ENCODE measurements at regions not wholly inside any gene's neighbourhood (a gene's known extent, or its start where the extent isn't known, plus 50 kb on each side); places are given as distances from the start of the nearest gene placed in this dataset.

DNA sequence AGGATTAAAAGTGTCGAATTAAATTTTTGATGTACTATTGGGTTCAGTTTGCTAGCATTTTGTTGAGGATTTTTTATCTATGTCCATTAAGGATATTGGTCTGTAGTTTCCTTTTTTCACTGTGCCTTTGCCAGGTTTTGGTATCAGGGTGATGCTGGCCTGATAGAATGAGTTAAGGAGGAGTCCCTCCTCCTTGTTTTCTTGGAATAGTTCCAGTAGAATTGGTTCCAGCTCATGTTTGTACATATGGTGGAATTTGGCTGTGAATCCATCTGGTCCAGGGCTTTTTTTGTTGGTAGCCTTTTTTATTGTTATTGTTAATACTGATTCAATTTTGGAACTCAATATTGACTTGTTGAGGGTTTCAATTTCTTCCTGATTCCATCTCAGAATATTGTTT is 141.8 kb downstream of the SIM1 start:
- in situ Hi-C loops (cut with HindIII; ENCODE audit: low pct_ligation_motif_present, low sequenced_read_pairs): no loop called here
- Histone ChIP-seq H3K36me3 (replicated peaks) (no peaks in the 10 kb centered on the region), H3K27me3 (replicated peaks) (no peaks in the 10 kb centered on the region), H3K4me3 (ENCODE audit: low read depth, low read length) (no peak overlapping the region), H3K27ac (no peak overlapping the region)
- TF ChIP-seq, protein P1, sequence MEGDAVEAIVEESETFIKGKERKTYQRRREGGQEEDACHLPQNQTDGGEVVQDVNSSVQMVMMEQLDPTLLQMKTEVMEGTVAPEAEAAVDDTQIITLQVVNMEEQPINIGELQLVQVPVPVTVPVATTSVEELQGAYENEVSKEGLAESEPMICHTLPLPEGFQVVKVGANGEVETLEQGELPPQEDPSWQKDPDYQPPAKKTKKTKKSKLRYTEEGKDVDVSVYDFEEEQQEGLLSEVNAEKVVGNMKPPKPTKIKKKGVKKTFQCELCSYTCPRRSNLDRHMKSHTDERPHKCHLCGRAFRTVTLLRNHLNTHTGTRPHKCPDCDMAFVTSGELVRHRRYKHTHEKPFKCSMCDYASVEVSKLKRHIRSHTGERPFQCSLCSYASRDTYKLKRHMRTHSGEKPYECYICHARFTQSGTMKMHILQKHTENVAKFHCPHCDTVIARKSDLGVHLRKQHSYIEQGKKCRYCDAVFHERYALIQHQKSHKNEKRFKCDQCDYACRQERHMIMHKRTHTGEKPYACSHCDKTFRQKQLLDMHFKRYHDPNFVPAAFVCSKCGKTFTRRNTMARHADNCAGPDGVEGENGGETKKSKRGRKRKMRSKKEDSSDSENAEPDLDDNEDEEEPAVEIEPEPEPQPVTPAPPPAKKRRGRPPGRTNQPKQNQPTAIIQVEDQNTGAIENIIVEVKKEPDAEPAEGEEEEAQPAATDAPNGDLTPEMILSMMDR (IDR thresholded peaks at IDR 0.05; ENCODE audit: low read depth, low read length, missing control alignments): no peak
- DNase-seq: no peak

DNA sequence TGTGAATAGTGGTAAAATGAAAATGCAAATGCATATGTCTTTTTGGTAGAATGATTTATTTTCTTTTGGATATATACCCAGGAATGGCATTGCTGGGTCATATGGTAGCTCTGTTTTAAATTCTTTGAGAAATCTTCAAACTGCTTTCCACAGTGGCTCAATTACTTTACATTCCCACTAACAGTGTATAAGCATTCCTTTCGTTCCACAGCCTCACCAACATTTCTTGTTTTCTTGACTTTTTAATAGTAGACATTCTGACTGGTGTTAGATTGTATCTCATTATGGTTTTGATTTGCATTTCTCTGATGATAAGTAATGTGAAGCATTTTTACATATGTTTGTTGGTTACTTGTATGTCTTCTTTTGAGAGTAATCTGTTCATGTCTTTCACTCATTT is 144.0 kb downstream of the SIM1 start:
- no peak overlapping the region for H3K4me3 ChIP-seq (ENCODE audit: low read depth, low read length)
- no peaks in the 10 kb centered on the region for H3K27me3 ChIP-seq (replicated peaks)
- in situ Hi-C loops (cut with HindIII; ENCODE audit: low pct_ligation_motif_present, low sequenced_read_pairs): no loop called here
- no peaks in the 10 kb centered on the region for H3K36me3 ChIP-seq (replicated peaks)
- no peak overlapping the region for H3K27ac ChIP-seq
- TF ChIP-seq, protein P1 (IDR thresholded peaks at IDR 0.05; ENCODE audit: low read depth, low read length, missing control alignments): no peak
- no peak for DNase-seq

DNA sequence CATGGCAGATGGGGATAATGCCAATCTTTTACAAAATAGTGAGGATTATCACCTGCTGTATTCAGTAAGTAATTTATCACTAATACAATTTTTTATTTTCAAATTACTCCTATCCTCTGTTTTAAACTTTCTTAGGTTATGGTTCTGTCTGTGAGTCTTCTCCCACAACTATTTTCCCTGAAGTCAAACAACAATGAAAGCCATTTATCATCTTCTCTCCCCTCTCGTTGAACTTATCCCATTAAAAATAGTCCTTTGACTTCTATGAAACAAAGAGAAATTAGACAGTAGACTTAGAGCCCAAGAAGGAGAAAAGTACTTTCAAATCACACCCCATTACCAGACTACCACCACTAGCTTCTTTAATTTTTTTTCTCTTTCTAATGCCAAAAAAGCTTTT is 147.7 kb downstream of the SIM1 start:
- Histone ChIP-seq H3K27ac (no peak overlapping the region), H3K27me3 (replicated peaks) (no peaks in the 10 kb centered on the region), H3K36me3 (replicated peaks) (no peaks in the 10 kb centered on the region), H3K4me3 (ENCODE audit: low read depth, low read length) (no peak overlapping the region)
- TF ChIP-seq, protein P1 (IDR thresholded peaks at IDR 0.05; ENCODE audit: low read depth, low read length, missing control alignments): no peak
- no peak for DNase-seq
- in situ Hi-C loops (cut with HindIII; ENCODE audit: low pct_ligation_motif_present, low sequenced_read_pairs): no loop called here

GRCh38 chr6:100314186-100314585 is 150.5 kb downstream of the SIM1 start:
- TF ChIP-seq, protein P1 (IDR thresholded peaks at IDR 0.05; ENCODE audit: low read depth, low read length, missing control alignments): no peak
- in situ Hi-C loops (cut with HindIII; ENCODE audit: low pct_ligation_motif_present, low sequenced_read_pairs): no loop called here
- Histone ChIP-seq H3K4me3 (ENCODE audit: low read depth, low read length) (no peak overlapping the region), H3K36me3 (replicated peaks) (no peaks in the 10 kb centered on the region), H3K27ac (no peak overlapping the region), H3K27me3 (replicated peaks) (no peaks in the 10 kb centered on the region)
- no peak for DNase-seq

DNA sequence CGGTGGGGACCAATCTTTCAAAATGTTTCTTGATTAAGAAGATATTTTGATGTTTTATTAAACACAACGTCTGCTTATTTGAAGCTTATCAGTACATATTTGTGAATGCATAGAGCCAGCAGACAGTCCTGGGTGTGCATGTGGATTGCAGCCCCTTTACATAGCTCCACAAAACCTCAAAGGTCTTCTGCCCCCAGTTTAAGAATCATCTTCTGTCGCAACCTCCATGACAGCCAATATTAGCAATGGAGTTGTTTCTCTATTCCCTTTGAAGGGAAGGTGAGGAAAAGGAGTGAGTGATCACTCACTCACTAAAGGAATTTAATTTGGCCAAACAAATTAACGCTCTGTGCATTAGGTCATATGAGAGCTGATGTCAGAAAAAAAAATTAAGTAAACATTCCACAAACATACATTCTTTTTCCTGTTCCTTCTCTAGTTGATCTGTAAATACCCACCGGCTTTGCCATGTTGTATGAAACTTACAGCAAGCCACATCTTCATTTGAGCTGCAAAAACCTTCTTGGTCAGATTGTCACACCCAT is 152.9 kb downstream of the SIM1 start:
- no peak overlapping the region for H3K4me3 ChIP-seq (ENCODE audit: low read depth, low read length)
- H3K36me3 ChIP-seq (replicated peaks): no peaks in the 10 kb centered on the region
- no peak for DNase-seq
- no peak overlapping the region for H3K27ac ChIP-seq
- TF ChIP-seq, protein P1 (IDR thresholded peaks at IDR 0.05; ENCODE audit: low read depth, low read length, missing control alignments): no peak
- no peaks in the 10 kb centered on the region for H3K27me3 ChIP-seq (replicated peaks)
- in situ Hi-C loops (cut with HindIII; ENCODE audit: low pct_ligation_motif_present, low sequenced_read_pairs): no loop called here

GRCh38 chr6:100309174-100309573 is 155.5 kb downstream of the SIM1 start:
- Histone ChIP-seq H3K27me3 (replicated peaks) (no peaks in the 10 kb centered on the region), H3K36me3 (replicated peaks) (no peaks in the 10 kb centered on the region), H3K27ac (no peak overlapping the region), H3K4me3 (ENCODE audit: low read depth, low read length) (no peak overlapping the region)
- no peak for DNase-seq
- TF ChIP-seq, protein P1 (IDR thresholded peaks at IDR 0.05; ENCODE audit: low read depth, low read length, missing control alignments): no peak
- in situ Hi-C loops (cut with HindIII; ENCODE audit: low pct_ligation_motif_present, low sequenced_read_pairs): no loop called here

Data from brain microvascular endothelial cell (primary cell).